ENCODE measurements at regions not wholly inside any gene's neighbourhood (a gene's known extent, or its start where the extent isn't known, plus 50 kb on each side); places are given as distances from the start of the nearest gene placed in this dataset.

DNA sequence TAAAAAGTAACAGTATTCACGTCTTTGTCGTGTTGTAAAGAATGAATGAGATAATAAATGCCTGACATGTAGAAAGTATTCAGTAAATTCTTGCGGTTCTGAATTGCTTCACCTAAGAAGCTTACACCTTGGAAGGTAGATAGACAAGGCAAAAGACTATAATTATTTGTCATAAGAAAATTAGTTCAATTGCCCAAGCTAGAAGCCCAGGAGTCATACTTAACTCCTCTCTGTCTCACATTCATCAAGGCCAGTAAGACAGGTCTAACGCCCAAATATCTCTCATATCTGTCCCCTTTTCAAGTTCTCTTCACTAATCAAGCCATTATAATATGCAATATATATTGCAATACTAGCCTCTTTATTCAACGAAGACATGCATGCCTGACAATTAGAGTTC lies 87.7 kb upstream of the AMOTL1 start:
- BruUV-seq (replicated peaks): no TSS peak
- Histone ChIP-seq H3K4me1 (ENCODE audit: control insufficient read depth, insufficient read depth, low read length) (no peaks in the 10 kb centered on the region), H3K9me3 (ENCODE audit: control insufficient read depth, insufficient read depth, low read depth, low read length) (no peaks in the 10 kb centered on the region), H3K27me3 (ENCODE audit: control insufficient read depth, insufficient read depth, low read length) (no peaks in the 10 kb centered on the region), H3K36me3 (ENCODE audit: control insufficient read depth, insufficient read depth, low read length) (no peaks in the 10 kb centered on the region), H3K27ac (ENCODE audit: low read length) (no peak overlapping the region), H3K4me3 (ENCODE audit: low read depth in 2 of 2, low read length in 2 of 2) (no peak overlapping the region)
- in situ Hi-C loops (cut with HindIII; ENCODE audit: low pct_unique_long_range_greater_than_20kb, low sequenced_read_pairs): no loop called here
- TF ChIP-seq POLR2AphosphoS5 (IDR thresholded peaks at IDR 0.05; ENCODE audit: low read depth, low read length) (no peak), TCF7L2 (IDR thresholded peaks at IDR 0.05; ENCODE audit: low read depth, low read length) (no peak), SIN3A (IDR thresholded peaks at IDR 0.05; ENCODE audit: borderline replicate concordance, insufficient read depth, low read depth, low read length) (no peak)
- TF ChIP-seq, protein P1, sequence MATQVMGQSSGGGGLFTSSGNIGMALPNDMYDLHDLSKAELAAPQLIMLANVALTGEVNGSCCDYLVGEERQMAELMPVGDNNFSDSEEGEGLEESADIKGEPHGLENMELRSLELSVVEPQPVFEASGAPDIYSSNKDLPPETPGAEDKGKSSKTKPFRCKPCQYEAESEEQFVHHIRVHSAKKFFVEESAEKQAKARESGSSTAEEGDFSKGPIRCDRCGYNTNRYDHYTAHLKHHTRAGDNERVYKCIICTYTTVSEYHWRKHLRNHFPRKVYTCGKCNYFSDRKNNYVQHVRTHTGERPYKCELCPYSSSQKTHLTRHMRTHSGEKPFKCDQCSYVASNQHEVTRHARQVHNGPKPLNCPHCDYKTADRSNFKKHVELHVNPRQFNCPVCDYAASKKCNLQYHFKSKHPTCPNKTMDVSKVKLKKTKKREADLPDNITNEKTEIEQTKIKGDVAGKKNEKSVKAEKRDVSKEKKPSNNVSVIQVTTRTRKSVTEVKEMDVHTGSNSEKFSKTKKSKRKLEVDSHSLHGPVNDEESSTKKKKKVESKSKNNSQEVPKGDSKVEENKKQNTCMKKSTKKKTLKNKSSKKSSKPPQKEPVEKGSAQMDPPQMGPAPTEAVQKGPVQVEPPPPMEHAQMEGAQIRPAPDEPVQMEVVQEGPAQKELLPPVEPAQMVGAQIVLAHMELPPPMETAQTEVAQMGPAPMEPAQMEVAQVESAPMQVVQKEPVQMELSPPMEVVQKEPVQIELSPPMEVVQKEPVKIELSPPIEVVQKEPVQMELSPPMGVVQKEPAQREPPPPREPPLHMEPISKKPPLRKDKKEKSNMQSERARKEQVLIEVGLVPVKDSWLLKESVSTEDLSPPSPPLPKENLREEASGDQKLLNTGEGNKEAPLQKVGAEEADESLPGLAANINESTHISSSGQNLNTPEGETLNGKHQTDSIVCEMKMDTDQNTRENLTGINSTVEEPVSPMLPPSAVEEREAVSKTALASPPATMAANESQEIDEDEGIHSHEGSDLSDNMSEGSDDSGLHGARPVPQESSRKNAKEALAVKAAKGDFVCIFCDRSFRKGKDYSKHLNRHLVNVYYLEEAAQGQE (IDR thresholded peaks at IDR 0.05; ENCODE audit: insufficient read depth in 1 of 2, low read depth in 2 of 2, low read length in 1 of 2): no peak
- TF ChIP-seq, protein P2, sequence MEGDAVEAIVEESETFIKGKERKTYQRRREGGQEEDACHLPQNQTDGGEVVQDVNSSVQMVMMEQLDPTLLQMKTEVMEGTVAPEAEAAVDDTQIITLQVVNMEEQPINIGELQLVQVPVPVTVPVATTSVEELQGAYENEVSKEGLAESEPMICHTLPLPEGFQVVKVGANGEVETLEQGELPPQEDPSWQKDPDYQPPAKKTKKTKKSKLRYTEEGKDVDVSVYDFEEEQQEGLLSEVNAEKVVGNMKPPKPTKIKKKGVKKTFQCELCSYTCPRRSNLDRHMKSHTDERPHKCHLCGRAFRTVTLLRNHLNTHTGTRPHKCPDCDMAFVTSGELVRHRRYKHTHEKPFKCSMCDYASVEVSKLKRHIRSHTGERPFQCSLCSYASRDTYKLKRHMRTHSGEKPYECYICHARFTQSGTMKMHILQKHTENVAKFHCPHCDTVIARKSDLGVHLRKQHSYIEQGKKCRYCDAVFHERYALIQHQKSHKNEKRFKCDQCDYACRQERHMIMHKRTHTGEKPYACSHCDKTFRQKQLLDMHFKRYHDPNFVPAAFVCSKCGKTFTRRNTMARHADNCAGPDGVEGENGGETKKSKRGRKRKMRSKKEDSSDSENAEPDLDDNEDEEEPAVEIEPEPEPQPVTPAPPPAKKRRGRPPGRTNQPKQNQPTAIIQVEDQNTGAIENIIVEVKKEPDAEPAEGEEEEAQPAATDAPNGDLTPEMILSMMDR (IDR thresholded peaks at IDR 0.05): no peak
- CTCF ChIA-PET: no interaction called here
- DNase-seq (ENCODE audit: low read depth, low spot score): no peak
- POLR2A ChIA-PET: no interaction called here
- intact Hi-C loops (cut with micrococcal nuclease; ENCODE audit: unreplicated experiment): no loop called here
- ATAC-seq: no peak

DNA sequence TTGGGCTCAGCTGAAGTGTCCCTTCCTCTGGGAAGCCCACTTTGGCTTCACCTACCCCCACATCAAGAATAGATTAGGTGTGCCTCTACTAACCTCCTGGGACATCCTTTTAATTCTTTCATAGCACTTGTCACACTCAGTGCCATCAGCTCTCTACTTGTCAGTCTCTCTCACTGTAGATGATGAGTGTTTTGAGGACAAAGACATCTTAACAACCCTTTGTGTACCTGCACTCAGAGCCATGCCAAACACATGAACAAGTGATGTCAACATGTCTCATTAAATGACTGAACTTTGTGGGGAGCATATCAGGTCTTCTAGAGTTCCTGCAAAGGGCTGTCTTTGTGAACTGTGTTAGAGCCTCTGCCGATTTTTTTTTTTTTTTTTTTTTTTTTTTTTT lies 87.0 kb upstream of the AMOTL1 start:
- H3K9me3 ChIP-seq (ENCODE audit: control insufficient read depth, insufficient read depth, low read depth, low read length): no peaks in the 10 kb centered on the region
- BruUV-seq (replicated peaks): no TSS peak

More for the DNA sequence above, 87.0 kb upstream of the AMOTL1 start:
- H3K4me1 ChIP-seq (ENCODE audit: control insufficient read depth, insufficient read depth, low read length): no peaks in the 10 kb centered on the region
- H3K27me3 ChIP-seq (ENCODE audit: control insufficient read depth, insufficient read depth, low read length): no peaks in the 10 kb centered on the region
- TF ChIP-seq, protein P2 (IDR thresholded peaks at IDR 0.05): no peak
- TF ChIP-seq POLR2AphosphoS5 (IDR thresholded peaks at IDR 0.05; ENCODE audit: low read depth, low read length): no peak
- TF ChIP-seq TCF7L2 (IDR thresholded peaks at IDR 0.05; ENCODE audit: low read depth, low read length): no peak
- TF ChIP-seq, protein P1 (IDR thresholded peaks at IDR 0.05; ENCODE audit: insufficient read depth in 1 of 2, low read depth in 2 of 2, low read length in 1 of 2): no peak
- TF ChIP-seq SIN3A (IDR thresholded peaks at IDR 0.05; ENCODE audit: borderline replicate concordance, insufficient read depth, low read depth, low read length): no peak
- no peak for ATAC-seq
- H3K27ac ChIP-seq (ENCODE audit: low read length): no peak overlapping the region
- in situ Hi-C loops (cut with HindIII; ENCODE audit: low pct_unique_long_range_greater_than_20kb, low sequenced_read_pairs): no loop called here
- H3K4me3 ChIP-seq (ENCODE audit: low read depth in 2 of 2, low read length in 2 of 2): no peak overlapping the region
- H3K36me3 ChIP-seq (ENCODE audit: control insufficient read depth, insufficient read depth, low read length): no peaks in the 10 kb centered on the region
- ChIA-PET CTCF (no interaction called here), POLR2A (no interaction called here)
- intact Hi-C loops (cut with micrococcal nuclease; ENCODE audit: unreplicated experiment): no loop called here
- no peak for DNase-seq (ENCODE audit: low read depth, low spot score)

Data from Panc1 (cell line).